ENCODE measurements at regions not wholly inside any gene's neighbourhood (a gene's known extent, or its start where the extent isn't known, plus 50 kb on each side); places are given as distances from the start of the nearest gene placed in this dataset.

DNA sequence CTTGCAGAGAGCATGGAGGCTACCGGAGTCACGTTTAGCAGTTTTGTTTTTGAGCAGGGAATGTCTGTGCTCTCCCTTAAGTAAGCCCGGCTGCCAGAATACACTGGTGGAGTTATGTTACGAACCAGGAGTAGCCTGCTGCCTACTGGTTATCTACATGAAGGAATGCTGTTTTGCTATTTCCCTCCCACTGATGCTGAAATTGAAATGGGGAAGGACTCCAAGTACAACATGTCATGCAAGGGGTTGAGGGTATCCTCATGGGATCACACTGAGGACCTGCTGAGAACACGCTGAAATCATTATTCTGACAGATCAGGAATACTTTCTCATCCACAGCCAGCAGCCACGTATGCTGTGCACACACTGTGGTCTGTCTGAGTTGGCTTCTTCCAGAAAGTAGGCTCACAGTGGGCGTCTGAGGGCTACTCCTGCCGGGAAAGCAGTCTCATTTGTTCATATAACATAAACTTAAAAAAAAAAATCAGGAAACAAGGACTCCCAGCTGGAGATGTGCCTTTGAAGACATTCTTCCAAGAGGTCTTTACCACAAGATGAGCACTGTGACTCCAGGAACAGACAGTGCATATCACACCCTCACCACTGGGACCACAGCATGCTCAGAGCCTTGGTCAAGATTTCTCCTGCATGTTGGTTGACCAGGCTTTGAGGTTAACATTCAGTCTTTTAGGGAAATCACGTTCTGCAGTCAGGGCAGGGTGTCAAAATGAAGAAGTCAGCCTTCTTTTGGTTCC lies 300.4 kb upstream of the RASGRP1 start:
- no peak overlapping the region for H3K27ac ChIP-seq (ENCODE audit: low read length)
- no peak overlapping the region for H3K4me3 ChIP-seq (ENCODE audit: low read depth in 2 of 2, low read length in 2 of 2)
- ChIA-PET CTCF (interaction anchor here (0.7 kb wide), 1 partner anchor 39 kb away, joined by 4 read pairs; no protein-coding TSS in a partner anchor), POLR2A (no interaction called here)
- no peak for DNase-seq (ENCODE audit: low read depth, low spot score)
- ATAC-seq: no peak
- H3K36me3 ChIP-seq (ENCODE audit: control insufficient read depth, insufficient read depth, low read length): no peaks in the 10 kb centered on the region
- TF ChIP-seq, protein P1, sequence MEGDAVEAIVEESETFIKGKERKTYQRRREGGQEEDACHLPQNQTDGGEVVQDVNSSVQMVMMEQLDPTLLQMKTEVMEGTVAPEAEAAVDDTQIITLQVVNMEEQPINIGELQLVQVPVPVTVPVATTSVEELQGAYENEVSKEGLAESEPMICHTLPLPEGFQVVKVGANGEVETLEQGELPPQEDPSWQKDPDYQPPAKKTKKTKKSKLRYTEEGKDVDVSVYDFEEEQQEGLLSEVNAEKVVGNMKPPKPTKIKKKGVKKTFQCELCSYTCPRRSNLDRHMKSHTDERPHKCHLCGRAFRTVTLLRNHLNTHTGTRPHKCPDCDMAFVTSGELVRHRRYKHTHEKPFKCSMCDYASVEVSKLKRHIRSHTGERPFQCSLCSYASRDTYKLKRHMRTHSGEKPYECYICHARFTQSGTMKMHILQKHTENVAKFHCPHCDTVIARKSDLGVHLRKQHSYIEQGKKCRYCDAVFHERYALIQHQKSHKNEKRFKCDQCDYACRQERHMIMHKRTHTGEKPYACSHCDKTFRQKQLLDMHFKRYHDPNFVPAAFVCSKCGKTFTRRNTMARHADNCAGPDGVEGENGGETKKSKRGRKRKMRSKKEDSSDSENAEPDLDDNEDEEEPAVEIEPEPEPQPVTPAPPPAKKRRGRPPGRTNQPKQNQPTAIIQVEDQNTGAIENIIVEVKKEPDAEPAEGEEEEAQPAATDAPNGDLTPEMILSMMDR (IDR thresholded peaks at IDR 0.05): no peak
- TF ChIP-seq TCF7L2 (IDR thresholded peaks at IDR 0.05; ENCODE audit: low read depth, low read length) (no peak), POLR2AphosphoS5 (IDR thresholded peaks at IDR 0.05; ENCODE audit: low read depth, low read length) (no peak), SIN3A (IDR thresholded peaks at IDR 0.05; ENCODE audit: borderline replicate concordance, insufficient read depth, low read depth, low read length) (no peak)
- TF ChIP-seq, protein P2, sequence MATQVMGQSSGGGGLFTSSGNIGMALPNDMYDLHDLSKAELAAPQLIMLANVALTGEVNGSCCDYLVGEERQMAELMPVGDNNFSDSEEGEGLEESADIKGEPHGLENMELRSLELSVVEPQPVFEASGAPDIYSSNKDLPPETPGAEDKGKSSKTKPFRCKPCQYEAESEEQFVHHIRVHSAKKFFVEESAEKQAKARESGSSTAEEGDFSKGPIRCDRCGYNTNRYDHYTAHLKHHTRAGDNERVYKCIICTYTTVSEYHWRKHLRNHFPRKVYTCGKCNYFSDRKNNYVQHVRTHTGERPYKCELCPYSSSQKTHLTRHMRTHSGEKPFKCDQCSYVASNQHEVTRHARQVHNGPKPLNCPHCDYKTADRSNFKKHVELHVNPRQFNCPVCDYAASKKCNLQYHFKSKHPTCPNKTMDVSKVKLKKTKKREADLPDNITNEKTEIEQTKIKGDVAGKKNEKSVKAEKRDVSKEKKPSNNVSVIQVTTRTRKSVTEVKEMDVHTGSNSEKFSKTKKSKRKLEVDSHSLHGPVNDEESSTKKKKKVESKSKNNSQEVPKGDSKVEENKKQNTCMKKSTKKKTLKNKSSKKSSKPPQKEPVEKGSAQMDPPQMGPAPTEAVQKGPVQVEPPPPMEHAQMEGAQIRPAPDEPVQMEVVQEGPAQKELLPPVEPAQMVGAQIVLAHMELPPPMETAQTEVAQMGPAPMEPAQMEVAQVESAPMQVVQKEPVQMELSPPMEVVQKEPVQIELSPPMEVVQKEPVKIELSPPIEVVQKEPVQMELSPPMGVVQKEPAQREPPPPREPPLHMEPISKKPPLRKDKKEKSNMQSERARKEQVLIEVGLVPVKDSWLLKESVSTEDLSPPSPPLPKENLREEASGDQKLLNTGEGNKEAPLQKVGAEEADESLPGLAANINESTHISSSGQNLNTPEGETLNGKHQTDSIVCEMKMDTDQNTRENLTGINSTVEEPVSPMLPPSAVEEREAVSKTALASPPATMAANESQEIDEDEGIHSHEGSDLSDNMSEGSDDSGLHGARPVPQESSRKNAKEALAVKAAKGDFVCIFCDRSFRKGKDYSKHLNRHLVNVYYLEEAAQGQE (IDR thresholded peaks at IDR 0.05; ENCODE audit: insufficient read depth in 1 of 2, low read depth in 2 of 2, low read length in 1 of 2): no peak
- no peaks in the 10 kb centered on the region for H3K9me3 ChIP-seq (ENCODE audit: control insufficient read depth, insufficient read depth, low read depth, low read length)
- in situ Hi-C loops (cut with HindIII; ENCODE audit: low pct_unique_long_range_greater_than_20kb, low sequenced_read_pairs) (no loop called here), intact Hi-C loops (cut with micrococcal nuclease; ENCODE audit: unreplicated experiment) (no loop called here)
- no peaks in the 10 kb centered on the region for H3K27me3 ChIP-seq (ENCODE audit: control insufficient read depth, insufficient read depth, low read length)
- BruUV-seq (replicated peaks): no TSS peak
- no peaks in the 10 kb centered on the region for H3K4me1 ChIP-seq (ENCODE audit: control insufficient read depth, insufficient read depth, low read length)

DNA sequence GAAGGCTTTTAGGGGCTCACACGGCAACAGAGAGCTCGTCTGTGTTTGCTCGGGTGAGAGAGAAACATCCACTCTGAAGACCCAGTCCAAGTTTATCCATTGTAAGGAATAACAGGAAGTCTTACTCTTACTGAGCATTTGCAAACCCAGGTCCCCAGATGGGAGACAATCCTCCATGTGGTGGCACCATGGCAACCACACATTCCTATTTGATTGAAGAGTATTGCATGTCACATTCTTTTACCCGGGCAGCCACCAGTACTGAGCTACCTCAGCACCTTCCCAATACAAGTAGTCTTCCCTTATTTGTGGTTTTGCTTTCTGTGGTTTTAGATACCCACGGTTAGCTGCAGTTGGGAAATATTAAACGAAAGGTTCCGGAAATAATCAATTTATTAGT lies 302.9 kb upstream of the RASGRP1 start:
- no peak for TF ChIP-seq SIN3A (IDR thresholded peaks at IDR 0.05; ENCODE audit: borderline replicate concordance, insufficient read depth, low read depth, low read length)
- TF ChIP-seq, protein P1 (IDR thresholded peaks at IDR 0.05): no peak
- TF ChIP-seq, protein P2 (IDR thresholded peaks at IDR 0.05; ENCODE audit: insufficient read depth in 1 of 2, low read depth in 2 of 2, low read length in 1 of 2): no peak
- TF ChIP-seq POLR2AphosphoS5 (IDR thresholded peaks at IDR 0.05; ENCODE audit: low read depth, low read length): no peak
- TF ChIP-seq TCF7L2 (IDR thresholded peaks at IDR 0.05; ENCODE audit: low read depth, low read length): no peak
- no TSS peak for BruUV-seq (replicated peaks)
- intact Hi-C loops (cut with micrococcal nuclease; ENCODE audit: unreplicated experiment): no loop called here

More for the DNA sequence above, 302.9 kb upstream of the RASGRP1 start:
- in situ Hi-C loops (cut with HindIII; ENCODE audit: low pct_unique_long_range_greater_than_20kb, low sequenced_read_pairs): no loop called here
- H3K4me3 ChIP-seq (ENCODE audit: low read depth in 2 of 2, low read length in 2 of 2): no peak overlapping the region
- no peaks in the 10 kb centered on the region for H3K4me1 ChIP-seq (ENCODE audit: control insufficient read depth, insufficient read depth, low read length)
- POLR2A ChIA-PET: no interaction called here
- H3K9me3 ChIP-seq (ENCODE audit: control insufficient read depth, insufficient read depth, low read depth, low read length): no peaks in the 10 kb centered on the region
- DNase-seq (ENCODE audit: low read depth, low spot score) (no peak), ATAC-seq (no peak)
- H3K36me3 ChIP-seq (ENCODE audit: control insufficient read depth, insufficient read depth, low read length): no peaks in the 10 kb centered on the region
- CTCF ChIA-PET: no interaction called here
- H3K27ac ChIP-seq (ENCODE audit: low read length): no peak overlapping the region
- H3K27me3 ChIP-seq (ENCODE audit: control insufficient read depth, insufficient read depth, low read length): no peaks in the 10 kb centered on the region

Data from Panc1 (cell line).